GM06990 (cell line): ENCODE measurements at regions not wholly inside any gene's neighbourhood (a gene's known extent, or its start where the extent isn't known, plus 50 kb on each side); places are given as distances from the start of the nearest gene placed in this dataset.
"Not testable (repeated sequence)": the region's sequence is repeated elsewhere in the genome, so short reads cannot be mapped to it uniquely, and the experiment has no call there.

Source experiments
- DNase-seq: peaks from one replicate; pipeline ENCODE4 v3.0.0-alpha.2; 2011; ENCODE audit not compliant: insufficient read length; ENCODE audit errors: extremely low read depth
- H3K27me3 ChIP-seq: replicated peaks from 2 replicates; pipeline ENCODE4 v1.6.0; 2011; ENCODE audit warnings: low read length; ENCODE audit not compliant: control insufficient read depth, insufficient read depth
- H3K36me3 ChIP-seq: 2 replicates; pipeline ENCODE4 v1.5.1; 2011; ENCODE audit warnings: low read length; ENCODE audit not compliant: control insufficient read depth, insufficient read depth
- H3K4me3 ChIP-seq: replicated peaks from 2 replicates; pipeline ENCODE4 v1.5.1; 2011; ENCODE audit warnings: low read depth, mild to moderate bottlenecking, control low read depth, low read length
- TF ChIP-seq, protein P1 (sequence below): IDR thresholded peaks from 2 replicates; pipeline ENCODE4 v1.5.1; 2011; ENCODE audit warnings: low read length, control low read depth, mild to moderate bottlenecking, inconsistent platforms; ENCODE audit not compliant: insufficient read depth, poor library complexity, severe bottlenecking

DNA sequence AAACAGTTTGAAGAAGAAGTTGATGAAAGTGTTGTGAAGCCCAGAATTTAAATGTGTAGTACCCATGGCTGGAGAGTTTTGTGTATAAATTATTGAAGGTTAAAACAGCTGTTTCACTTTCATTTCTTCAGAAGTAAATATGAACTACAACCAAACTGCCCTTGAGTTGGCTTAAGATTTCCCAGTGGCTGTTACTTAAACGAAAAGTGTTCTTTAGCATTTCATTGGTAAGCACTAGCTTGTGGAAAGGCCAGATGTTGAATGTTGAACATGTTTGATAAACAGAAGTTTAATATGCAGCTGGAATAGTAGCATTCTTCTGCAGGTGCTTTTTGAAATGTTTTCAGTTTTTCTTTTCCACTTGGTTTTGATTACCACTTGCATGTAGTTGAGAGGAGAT, 83.2 kb upstream of the TNRC6B start:
- no peak overlapping the region for H3K4me3 ChIP-seq
- no peak for DNase-seq
- TF ChIP-seq, protein P1, sequence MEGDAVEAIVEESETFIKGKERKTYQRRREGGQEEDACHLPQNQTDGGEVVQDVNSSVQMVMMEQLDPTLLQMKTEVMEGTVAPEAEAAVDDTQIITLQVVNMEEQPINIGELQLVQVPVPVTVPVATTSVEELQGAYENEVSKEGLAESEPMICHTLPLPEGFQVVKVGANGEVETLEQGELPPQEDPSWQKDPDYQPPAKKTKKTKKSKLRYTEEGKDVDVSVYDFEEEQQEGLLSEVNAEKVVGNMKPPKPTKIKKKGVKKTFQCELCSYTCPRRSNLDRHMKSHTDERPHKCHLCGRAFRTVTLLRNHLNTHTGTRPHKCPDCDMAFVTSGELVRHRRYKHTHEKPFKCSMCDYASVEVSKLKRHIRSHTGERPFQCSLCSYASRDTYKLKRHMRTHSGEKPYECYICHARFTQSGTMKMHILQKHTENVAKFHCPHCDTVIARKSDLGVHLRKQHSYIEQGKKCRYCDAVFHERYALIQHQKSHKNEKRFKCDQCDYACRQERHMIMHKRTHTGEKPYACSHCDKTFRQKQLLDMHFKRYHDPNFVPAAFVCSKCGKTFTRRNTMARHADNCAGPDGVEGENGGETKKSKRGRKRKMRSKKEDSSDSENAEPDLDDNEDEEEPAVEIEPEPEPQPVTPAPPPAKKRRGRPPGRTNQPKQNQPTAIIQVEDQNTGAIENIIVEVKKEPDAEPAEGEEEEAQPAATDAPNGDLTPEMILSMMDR = no peak

DNA sequence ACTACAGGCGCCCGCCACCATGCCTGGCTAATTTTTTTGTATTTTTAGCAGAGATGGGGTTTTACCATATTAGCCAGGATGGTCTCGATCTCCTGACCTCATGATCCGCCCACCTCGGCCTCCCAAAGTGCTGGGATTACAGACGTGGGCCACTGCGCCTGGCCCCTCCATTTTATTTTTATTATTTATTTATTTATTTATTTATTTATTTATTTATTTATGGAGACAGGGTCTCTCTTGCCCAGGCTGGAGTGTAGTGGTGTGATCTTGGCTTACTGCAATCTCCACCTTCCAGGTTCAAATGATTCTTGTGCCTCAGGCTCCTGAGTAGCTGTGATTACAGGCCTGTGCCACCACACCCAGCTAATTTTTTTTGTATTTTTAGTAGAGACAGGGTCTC, 77.8 kb upstream of the TNRC6B start:
- DNase-seq, H3K36me3 ChIP-seq, H3K4me3 ChIP-seq, H3K27me3 ChIP-seq: not testable (repeated sequence)

More for the DNA sequence above, 83.2 kb upstream of the TNRC6B start:
- H3K36me3 ChIP-seq = no peaks in the 10 kb centered on the region
- H3K27me3 ChIP-seq = no peaks in the 10 kb centered on the region

DNA sequence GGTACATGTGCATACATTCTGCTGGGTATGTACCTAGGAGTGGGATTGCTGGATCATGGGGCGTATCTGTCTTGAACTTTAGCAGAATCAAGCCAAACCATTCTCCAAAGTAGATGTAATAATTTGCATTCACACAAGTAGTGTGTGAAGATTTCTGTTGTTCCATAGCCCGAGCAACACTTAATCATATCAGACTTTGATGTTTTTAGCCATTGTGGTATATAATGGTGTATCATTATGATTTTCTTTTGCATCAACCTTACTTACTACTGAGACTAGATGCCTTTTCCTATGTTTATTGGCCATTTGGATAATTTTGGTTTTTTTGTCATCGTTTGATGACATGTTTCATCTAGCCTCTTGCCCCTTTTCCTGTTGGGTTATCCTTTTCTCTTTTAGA, 72.0 kb upstream of the TNRC6B start:
- TF ChIP-seq, protein P1 = no peak
- no peak for DNase-seq
- no peaks in the 10 kb centered on the region for H3K36me3 ChIP-seq
- no peaks in the 10 kb centered on the region for H3K27me3 ChIP-seq
- H3K4me3 ChIP-seq = no peak overlapping the region

DNA sequence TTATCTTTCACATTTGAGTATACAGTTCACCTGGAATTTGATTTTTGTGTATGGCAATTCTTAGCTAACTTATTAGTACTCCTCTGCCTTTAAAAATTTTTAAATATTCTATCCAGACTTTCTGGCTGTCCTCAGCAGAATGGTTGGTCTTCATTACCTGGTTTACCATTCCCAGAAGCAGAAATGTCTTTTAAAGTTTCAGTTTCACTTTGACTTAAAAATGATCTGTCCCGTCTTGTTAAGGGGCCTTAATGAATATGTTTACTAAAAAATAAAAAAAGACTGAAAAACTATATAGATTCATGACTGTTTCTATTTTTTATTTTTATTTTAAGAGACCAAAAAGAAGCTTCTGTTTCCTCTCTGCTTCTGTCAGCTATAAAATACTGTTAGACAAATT, 70.5 kb upstream of the TNRC6B start:
- peak overlapping the region; percentile 34 for H3K4me3 ChIP-seq
- DNase-seq = no peak
- H3K36me3 ChIP-seq = no peaks in the 10 kb centered on the region
- TF ChIP-seq, protein P1 = no peak
- H3K27me3 ChIP-seq = no peaks in the 10 kb centered on the region

GRCh38 chr22:40107851-40108378, 69.8 kb upstream of the TNRC6B start:
- TF ChIP-seq, protein P1 = no peak
- Histone ChIP-seq H3K36me3 (no peaks in the 10 kb centered on the region), H3K27me3 (no peaks in the 10 kb centered on the region), H3K4me3 (peak overlapping the region; percentile 34)
- peak; percentile 24 for DNase-seq

DNA sequence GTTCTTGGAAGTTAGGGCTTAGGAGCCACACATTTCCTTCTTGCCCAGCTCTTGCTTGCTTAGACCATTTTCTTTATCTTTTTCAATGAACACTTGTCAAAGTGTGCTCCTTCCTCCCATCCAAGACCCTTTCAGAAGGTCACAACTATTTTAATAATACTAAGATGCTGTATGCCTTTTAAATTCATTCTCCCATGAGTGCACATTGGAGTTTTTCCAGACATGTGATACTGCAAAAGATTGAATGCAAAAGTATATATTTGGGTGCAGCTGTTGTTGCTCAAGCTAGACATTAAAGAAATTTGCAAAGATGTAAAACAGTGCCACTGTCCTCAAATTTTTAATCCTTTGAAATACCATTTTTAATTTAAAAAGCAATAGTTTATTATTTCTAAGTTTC, 69.3 kb upstream of the TNRC6B start:
- Histone ChIP-seq H3K36me3 (no peaks in the 10 kb centered on the region), H3K27me3 (no peaks in the 10 kb centered on the region), H3K4me3 (no peak overlapping the region)
- no peak for DNase-seq
- TF ChIP-seq, protein P1 = no peak

- DNase-seq, H3K36me3 ChIP-seq, H3K4me3 ChIP-seq, H3K27me3 ChIP-seq: not testable (repeated sequence)
Observed at GRCh38 chr22:40108926-40109325, 68.8 kb upstream of the TNRC6B start.
